ENCODE measurements at regions not wholly inside any gene's neighbourhood (a gene's known extent, or its start where the extent isn't known, plus 50 kb on each side); places are given as distances from the start of the nearest gene placed in this dataset.
"Not testable (repeated sequence)": the region's sequence is repeated elsewhere in the genome, so short reads cannot be mapped to it uniquely, and the experiment has no call there.

DNA sequence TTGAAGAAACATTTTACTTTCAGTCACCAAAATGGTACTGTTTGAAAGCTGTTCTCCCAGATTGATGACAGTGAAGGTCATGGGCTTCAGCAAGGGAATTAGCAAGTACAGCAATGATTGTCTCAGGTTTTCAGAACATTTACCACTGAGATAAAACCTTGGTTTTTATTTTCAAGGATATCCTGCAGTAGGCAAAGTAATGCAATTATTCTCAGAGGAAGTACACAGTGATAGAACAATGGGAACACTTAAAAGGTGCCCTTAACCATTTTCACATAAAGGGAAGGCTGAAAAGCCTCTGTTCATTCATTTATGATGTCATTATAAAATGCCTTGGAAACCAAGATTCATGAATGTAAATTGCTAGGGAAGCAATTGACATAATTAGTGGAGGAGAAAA lies 471.8 kb upstream of the ACO1 start:
- no peak for DNase-seq (ENCODE audit: insufficient read length, low spot score)
- TF ChIP-seq, protein P1, sequence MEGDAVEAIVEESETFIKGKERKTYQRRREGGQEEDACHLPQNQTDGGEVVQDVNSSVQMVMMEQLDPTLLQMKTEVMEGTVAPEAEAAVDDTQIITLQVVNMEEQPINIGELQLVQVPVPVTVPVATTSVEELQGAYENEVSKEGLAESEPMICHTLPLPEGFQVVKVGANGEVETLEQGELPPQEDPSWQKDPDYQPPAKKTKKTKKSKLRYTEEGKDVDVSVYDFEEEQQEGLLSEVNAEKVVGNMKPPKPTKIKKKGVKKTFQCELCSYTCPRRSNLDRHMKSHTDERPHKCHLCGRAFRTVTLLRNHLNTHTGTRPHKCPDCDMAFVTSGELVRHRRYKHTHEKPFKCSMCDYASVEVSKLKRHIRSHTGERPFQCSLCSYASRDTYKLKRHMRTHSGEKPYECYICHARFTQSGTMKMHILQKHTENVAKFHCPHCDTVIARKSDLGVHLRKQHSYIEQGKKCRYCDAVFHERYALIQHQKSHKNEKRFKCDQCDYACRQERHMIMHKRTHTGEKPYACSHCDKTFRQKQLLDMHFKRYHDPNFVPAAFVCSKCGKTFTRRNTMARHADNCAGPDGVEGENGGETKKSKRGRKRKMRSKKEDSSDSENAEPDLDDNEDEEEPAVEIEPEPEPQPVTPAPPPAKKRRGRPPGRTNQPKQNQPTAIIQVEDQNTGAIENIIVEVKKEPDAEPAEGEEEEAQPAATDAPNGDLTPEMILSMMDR (IDR thresholded peaks at IDR 0.05; ENCODE audit: insufficient read depth, missing control alignments) = no peak
- FAIRE-seq = peak; percentile 16

DNA sequence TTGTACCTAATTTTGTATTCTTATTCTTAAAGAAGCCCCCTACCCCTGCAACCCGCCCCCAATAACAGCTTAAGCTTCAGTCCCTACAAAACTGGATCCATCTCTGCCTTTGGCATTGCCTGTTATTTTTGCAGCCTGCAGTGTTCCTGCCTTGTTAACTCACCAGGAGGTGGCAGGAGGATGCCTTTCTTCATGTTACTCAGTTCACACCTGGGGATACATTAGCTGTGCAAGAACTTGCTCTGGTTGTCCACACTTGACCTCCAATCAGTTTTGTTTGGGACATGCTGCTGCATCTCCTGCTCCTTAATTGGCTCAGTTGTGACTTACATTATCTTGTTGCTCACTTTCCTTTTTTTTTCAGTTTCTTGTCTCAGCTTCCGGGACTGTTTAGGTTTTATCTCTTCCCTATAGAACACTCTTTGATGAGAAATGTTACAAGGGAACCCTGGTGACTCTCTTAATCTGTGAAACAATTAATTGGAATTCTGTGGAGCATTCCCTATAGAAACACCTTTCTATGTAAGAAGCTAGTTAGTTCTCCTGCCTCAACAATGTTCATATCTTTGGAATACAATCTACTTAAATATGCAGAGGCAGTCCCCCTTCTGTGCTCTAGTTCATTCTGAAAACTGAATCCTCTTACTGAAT lies 467.7 kb upstream of the ACO1 start:
- no peak for FAIRE-seq
- TF ChIP-seq, protein P1 (IDR thresholded peaks at IDR 0.05; ENCODE audit: insufficient read depth, missing control alignments) = peak; percentile 21
- no peak for DNase-seq (ENCODE audit: insufficient read length, low spot score)

DNA sequence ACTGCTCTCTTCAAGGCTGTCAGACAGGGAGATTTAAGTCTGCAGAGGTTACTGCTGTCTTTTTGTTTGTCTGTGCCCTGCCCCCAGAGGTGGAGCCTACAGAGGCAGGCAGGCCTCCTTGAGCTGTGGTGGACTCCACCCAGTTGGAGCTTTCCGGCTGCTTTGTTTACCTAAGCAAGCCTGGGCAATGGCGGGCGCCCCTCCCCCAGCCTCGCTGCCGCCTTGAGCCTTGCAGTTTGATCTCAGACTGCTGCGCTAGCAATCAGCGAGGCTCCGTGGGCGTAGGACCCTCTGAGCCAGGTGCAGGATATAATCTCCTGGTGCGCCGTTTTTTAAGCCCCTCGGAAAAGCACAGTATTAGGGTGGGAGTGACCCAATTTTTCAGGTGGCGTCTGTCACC lies 446.7 kb upstream of the ACO1 start:
- FAIRE-seq; DNase-seq (ENCODE audit: insufficient read length, low spot score): not testable (repeated sequence)

DNA sequence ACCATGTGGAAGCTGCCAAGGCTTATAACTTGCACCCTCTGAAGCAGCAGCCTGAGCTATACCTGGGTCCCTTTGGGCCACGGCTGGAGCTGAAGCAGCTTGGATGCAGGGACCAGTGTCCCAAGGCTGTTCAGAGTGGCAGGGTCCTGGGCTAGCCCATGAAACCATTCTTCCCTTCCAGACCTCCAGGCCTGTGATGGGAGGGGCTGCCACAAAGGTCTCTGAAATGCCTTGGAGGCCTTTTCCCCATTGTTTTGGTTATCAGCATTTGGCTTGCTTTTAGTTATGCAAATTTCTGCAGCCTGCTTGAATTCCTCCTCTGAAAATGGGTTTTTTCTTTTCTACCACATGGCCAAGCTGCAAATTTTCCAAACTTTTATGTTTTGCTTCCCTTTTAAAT lies 433.7 kb upstream of the ACO1 start:
- TF ChIP-seq, protein P1 (IDR thresholded peaks at IDR 0.05; ENCODE audit: insufficient read depth, missing control alignments) = no peak
- DNase-seq (ENCODE audit: insufficient read length, low spot score) = no peak
- no peak for FAIRE-seq

DNA sequence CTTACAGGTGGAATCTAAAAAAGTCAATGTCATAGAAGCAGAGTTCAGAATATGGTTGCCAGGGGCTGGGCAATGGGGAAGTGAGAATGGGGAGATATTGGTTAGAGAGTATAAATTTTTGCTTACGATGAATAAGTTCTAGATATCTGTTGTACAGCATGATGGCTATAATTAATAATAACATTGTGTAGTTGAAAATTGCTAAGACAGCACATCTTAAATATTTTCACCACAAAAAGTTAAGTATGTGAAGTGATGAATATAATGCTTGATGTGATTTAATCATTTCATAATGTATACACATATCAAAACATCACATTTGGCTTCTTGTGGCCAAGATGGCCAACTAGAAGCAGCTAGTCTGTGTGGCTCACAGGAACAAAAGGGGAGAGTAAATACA lies 425.9 kb upstream of the ACO1 start:
- FAIRE-seq = no peak
- TF ChIP-seq, protein P1 (IDR thresholded peaks at IDR 0.05; ENCODE audit: insufficient read depth, missing control alignments) = no peak
- no peak for DNase-seq (ENCODE audit: insufficient read length, low spot score)

DNA sequence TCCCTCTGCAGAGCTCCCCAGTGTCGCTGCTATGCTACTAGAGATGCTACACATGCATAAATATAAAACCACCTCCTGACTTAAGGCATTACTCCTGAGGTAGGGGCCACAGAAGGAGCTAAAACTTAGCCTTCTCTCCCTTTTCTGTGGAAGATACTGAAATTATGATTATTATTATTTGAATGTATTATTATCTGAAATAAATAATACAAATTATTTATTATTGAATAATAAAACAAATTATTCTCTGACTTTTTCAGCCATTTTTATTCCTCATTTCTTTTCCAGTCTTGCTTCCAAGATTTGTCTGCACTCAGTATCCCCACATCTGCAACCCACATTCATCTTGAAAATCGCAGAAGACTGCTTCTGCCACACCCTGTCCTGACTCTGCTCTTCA lies 414.9 kb upstream of the ACO1 start:
- FAIRE-seq = no peak
- DNase-seq (ENCODE audit: insufficient read length, low spot score) = no peak
- TF ChIP-seq, protein P1 (IDR thresholded peaks at IDR 0.05; ENCODE audit: insufficient read depth, missing control alignments) = no peak

DNA sequence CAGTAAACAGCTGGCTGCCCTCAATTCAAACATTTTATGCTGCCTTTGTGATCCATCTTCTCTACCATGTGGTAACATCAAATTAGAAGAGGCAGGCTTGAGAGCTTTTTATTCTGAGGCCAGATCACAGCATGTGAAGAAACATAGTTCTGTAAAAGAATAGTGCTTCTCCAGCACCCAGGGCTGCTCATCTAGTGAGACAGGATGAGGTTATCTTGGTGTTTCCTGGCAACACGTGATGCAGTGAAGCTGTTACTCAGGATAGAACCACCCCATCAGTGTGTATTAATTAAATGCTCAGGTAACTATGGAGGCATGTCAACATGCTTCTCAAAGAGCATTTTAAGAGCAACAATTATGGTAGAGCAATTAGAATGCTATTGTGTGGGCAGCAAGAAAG lies 400.5 kb upstream of the ACO1 start:
- FAIRE-seq = no peak
- DNase-seq (ENCODE audit: insufficient read length, low spot score) = no peak
- TF ChIP-seq, protein P1 (IDR thresholded peaks at IDR 0.05; ENCODE audit: insufficient read depth, missing control alignments) = no peak

DNA sequence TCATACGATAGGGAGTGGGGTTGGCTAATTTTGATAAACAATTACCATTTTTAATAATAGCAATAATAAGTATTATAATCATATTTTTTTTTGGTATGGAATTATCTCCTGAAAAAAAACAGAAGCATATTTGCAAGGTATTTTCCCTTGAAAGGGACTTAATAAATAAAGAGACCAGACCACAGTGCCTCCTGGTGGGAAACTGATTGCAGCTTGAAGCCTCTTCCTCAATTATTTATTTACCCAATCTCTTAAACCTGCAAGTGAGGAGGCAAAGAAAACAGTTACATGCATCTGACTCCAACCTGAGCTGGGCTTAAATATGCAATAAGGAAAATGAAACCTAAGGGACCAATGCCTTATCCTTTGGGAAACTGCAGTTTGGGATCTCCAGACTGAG lies 388.1 kb upstream of the ACO1 start:
- TF ChIP-seq, protein P1 (IDR thresholded peaks at IDR 0.05; ENCODE audit: insufficient read depth, missing control alignments) = no peak
- DNase-seq (ENCODE audit: insufficient read length, low spot score) = no peak

More for the DNA sequence above, 388.1 kb upstream of the ACO1 start:
- FAIRE-seq = no peak

Measured in D721Med (cell line).